Mesendoderm (in vitro differentiated cells): ENCODE measurements at regions not wholly inside any gene's neighbourhood (a gene's known extent, or its start where the extent isn't known, plus 50 kb on each side); places are given as distances from the start of the nearest gene placed in this dataset.

Experiments
- DNase-seq: peaks from one replicate; pipeline ENCODE4 v3.0.0; 2013
- H2AK5ac ChIP-seq: 2 replicates; pipeline ENCODE4 v1.6.1; 2013; ENCODE audit warnings: low read length, inconsistent platforms
- H2BK120ac ChIP-seq: 2 replicates; pipeline ENCODE4 v1.6.1; 2013; ENCODE audit warnings: low read depth, mild to moderate bottlenecking, low read length, moderate library complexity, mixed read lengths
- H2BK15ac ChIP-seq: replicated peaks from 2 replicates; pipeline ENCODE4 v1.6.1; 2013; ENCODE audit warnings: low read depth, mild to moderate bottlenecking, moderate library complexity
- H2BK5ac ChIP-seq: 2 replicates; pipeline ENCODE4 v1.6.1; 2013; ENCODE audit warnings: low read length, inconsistent platforms
- H3K18ac ChIP-seq: 2 replicates; pipeline ENCODE4 v1.6.1; 2013; ENCODE audit warnings: mild to moderate bottlenecking, low read length, mixed read lengths
- H3K23ac ChIP-seq: one replicate; pipeline ENCODE4 v1.6.1; 2013; ENCODE audit warnings: low read length
- H3K27ac ChIP-seq: 2 replicates; pipeline ENCODE4 v1.5.1; 2013; ENCODE audit warnings: low read depth, mild to moderate bottlenecking, inconsistent platforms, low read length, moderate library complexity
- H3K27me3 ChIP-seq: 2 replicates; pipeline ENCODE4 v1.6.1; 2013; ENCODE audit warnings: low read length, control low read depth, mild to moderate bottlenecking, inconsistent platforms; ENCODE audit not compliant: insufficient read depth, poor library complexity
- H3K36me3 ChIP-seq: 2 replicates; pipeline ENCODE4 v1.6.1; 2013; ENCODE audit warnings: low read length, inconsistent platforms; ENCODE audit not compliant: control insufficient read depth, insufficient read depth
- H3K4ac ChIP-seq: one replicate; pipeline ENCODE4 v1.6.1; 2013; ENCODE audit warnings: low read depth, mild to moderate bottlenecking, low read length, moderate library complexity
- H3K4me1 ChIP-seq: 2 replicates; pipeline ENCODE4 v1.6.1; 2013; ENCODE audit warnings: low read depth, low read length, inconsistent platforms; ENCODE audit not compliant: control insufficient read depth
- H3K4me2 ChIP-seq: 2 replicates; pipeline ENCODE4 v1.6.1; 2013; ENCODE audit warnings: low read length
- H3K4me3 ChIP-seq: 2 replicates; pipeline ENCODE4 v1.5.1; 2013; ENCODE audit warnings: mild to moderate bottlenecking, low read length
- H3K56ac ChIP-seq: one replicate; pipeline ENCODE4 v1.6.1; 2013; ENCODE audit warnings: low read length
- H3K79me1 ChIP-seq: 2 replicates; pipeline ENCODE4 v1.6.1; 2013; ENCODE audit warnings: low read length, inconsistent platforms
- H3K79me2 ChIP-seq: 2 replicates; pipeline ENCODE4 v1.6.1; 2013; ENCODE audit warnings: mild to moderate bottlenecking, low read length; ENCODE audit not compliant: control insufficient read depth, insufficient read depth
- H3K9ac ChIP-seq: 2 replicates; pipeline ENCODE4 v1.6.1; 2013; ENCODE audit warnings: low read length, inconsistent platforms
- H4K5ac ChIP-seq: one replicate; pipeline ENCODE4 v1.6.1; 2013; ENCODE audit warnings: low read length
- H4K8ac ChIP-seq: one replicate; pipeline ENCODE4 v1.6.1; 2013; ENCODE audit warnings: low read depth, mild to moderate bottlenecking, control low read depth, low read length, moderate library complexity
- WGBS: extraction: QIAGEN DNeasy Blood & Tissue Kit; methylation state at CpG from one replicate; pipeline ENCODE4 v1.1.7; 2013; ENCODE audit warnings: low lambda C conversion rate, missing lambda C conversion rate; ENCODE audit not compliant: insufficient coverage; ENCODE audit errors: extremely low coverage; 5-methylcytosine and 5-hydroxymethylcytosine counted together

- H3K4me1 ChIP-seq, result no peaks in the 10 kb centered on the region
- no peak overlapping the region for H3K23ac ChIP-seq
- no peak for DNase-seq
- H2AK5ac ChIP-seq, result no peak overlapping the region
- no peak overlapping the region for H3K56ac ChIP-seq
- no peak overlapping the region for H3K4ac ChIP-seq
- H3K4me2 ChIP-seq, result no peak overlapping the region
- H2BK120ac ChIP-seq, result no peak overlapping the region
- no peaks in the 10 kb centered on the region for H3K27me3 ChIP-seq
- no peak overlapping the region for H2BK15ac ChIP-seq
- H4K8ac ChIP-seq, result no peak overlapping the region
- no peak overlapping the region for H3K18ac ChIP-seq
- H3K4me3 ChIP-seq, result no peak overlapping the region
- no peaks in the 10 kb centered on the region for H3K36me3 ChIP-seq
- H3K27ac ChIP-seq, result no peak overlapping the region
- no CpG with 5 or more reads among the region's 4 CpGs for WGBS
- H3K9ac ChIP-seq, result no peak overlapping the region
- H2BK5ac ChIP-seq, result no peak overlapping the region
- H4K5ac ChIP-seq, result no peak overlapping the region
- H3K79me2 ChIP-seq, result no peaks in the 10 kb centered on the region
- no peaks in the 10 kb centered on the region for H3K79me1 ChIP-seq
Observed at GRCh38 chr11:28463826-28464225, 355.6 kb downstream of the METTL15 start.

- no peak overlapping the region for H3K27ac ChIP-seq
- no peak overlapping the region for H2BK120ac ChIP-seq
- H2BK15ac ChIP-seq, result no peak overlapping the region
- H3K4ac ChIP-seq, result no peak overlapping the region
- DNase-seq, result no peak
- H3K27me3 ChIP-seq, result no peaks in the 10 kb centered on the region
- no peak overlapping the region for H3K56ac ChIP-seq
- H4K8ac ChIP-seq, result no peak overlapping the region
- no peaks in the 10 kb centered on the region for H3K79me1 ChIP-seq
- no peaks in the 10 kb centered on the region for H3K79me2 ChIP-seq
- H4K5ac ChIP-seq, result no peak overlapping the region
- H3K4me2 ChIP-seq, result no peak overlapping the region
- no peak overlapping the region for H3K4me3 ChIP-seq
- H3K36me3 ChIP-seq, result no peaks in the 10 kb centered on the region
- WGBS, result no CpG with 5 or more reads among the region's 2 CpGs
- no peak overlapping the region for H3K9ac ChIP-seq
- H3K23ac ChIP-seq, result no peak overlapping the region
- H3K4me1 ChIP-seq, result no peaks in the 10 kb centered on the region
- no peak overlapping the region for H2BK5ac ChIP-seq
- no peak overlapping the region for H3K18ac ChIP-seq
- no peak overlapping the region for H2AK5ac ChIP-seq
Observed at GRCh38 chr11:28461846-28462245, 353.7 kb downstream of the METTL15 start.

- H3K4me2 ChIP-seq, result no peak overlapping the region
- H3K79me1 ChIP-seq, result no peaks in the 10 kb centered on the region
- no CpG with 5 or more reads among the region's 1 CpG for WGBS
- no peak overlapping the region for H3K4ac ChIP-seq
- no peak overlapping the region for H4K5ac ChIP-seq
- no peaks in the 10 kb centered on the region for H3K36me3 ChIP-seq
- no peaks in the 10 kb centered on the region for H3K4me1 ChIP-seq
- H2BK5ac ChIP-seq, result no peak overlapping the region
- H3K18ac ChIP-seq, result no peak overlapping the region
- H2BK15ac ChIP-seq, result no peak overlapping the region
- no peak overlapping the region for H2BK120ac ChIP-seq
- H3K4me3 ChIP-seq, result no peak overlapping the region
- H3K79me2 ChIP-seq, result no peaks in the 10 kb centered on the region
- no peaks in the 10 kb centered on the region for H3K27me3 ChIP-seq
- H3K9ac ChIP-seq, result no peak overlapping the region
- H4K8ac ChIP-seq, result no peak overlapping the region
- no peak overlapping the region for H3K27ac ChIP-seq
- no peak overlapping the region for H3K56ac ChIP-seq
- DNase-seq, result no peak
- no peak overlapping the region for H2AK5ac ChIP-seq
- H3K23ac ChIP-seq, result no peak overlapping the region
Observed at GRCh38 chr11:28461338-28461737, 353.1 kb downstream of the METTL15 start.

- H3K56ac ChIP-seq, result no peak overlapping the region
- no peak overlapping the region for H3K23ac ChIP-seq
- no peak overlapping the region for H4K8ac ChIP-seq
- no peak overlapping the region for H3K9ac ChIP-seq
- H3K79me2 ChIP-seq, result no peaks in the 10 kb centered on the region
- no peak overlapping the region for H4K5ac ChIP-seq
- no peak overlapping the region for H3K4ac ChIP-seq
- H2BK15ac ChIP-seq, result no peak overlapping the region
- H3K36me3 ChIP-seq, result no peaks in the 10 kb centered on the region
- no peak overlapping the region for H3K18ac ChIP-seq
- no peaks in the 10 kb centered on the region for H3K4me1 ChIP-seq
- H3K4me2 ChIP-seq, result no peak overlapping the region
- H2BK5ac ChIP-seq, result no peak overlapping the region
- H3K27me3 ChIP-seq, result no peaks in the 10 kb centered on the region
- no peak overlapping the region for H3K27ac ChIP-seq
- H3K79me1 ChIP-seq, result no peaks in the 10 kb centered on the region
- no peak overlapping the region for H3K4me3 ChIP-seq
- no peak overlapping the region for H2BK120ac ChIP-seq
- no peak overlapping the region for H2AK5ac ChIP-seq
- DNase-seq, result no peak
Observed at GRCh38 chr11:28460348-28460747, 352.2 kb downstream of the METTL15 start.

GRCh38 chr11:28459912-28460311, 351.7 kb downstream of the METTL15 start:
- Histone ChIP-seq H4K8ac (no peak overlapping the region), H3K9ac (no peak overlapping the region), H3K23ac (no peak overlapping the region), H3K36me3 (no peaks in the 10 kb centered on the region), H3K79me1 (no peaks in the 10 kb centered on the region), H4K5ac (no peak overlapping the region), H3K18ac (no peak overlapping the region), H3K4me1 (no peaks in the 10 kb centered on the region), H3K4ac (no peak overlapping the region), H3K27me3 (no peaks in the 10 kb centered on the region), H3K4me3 (no peak overlapping the region), H3K4me2 (no peak overlapping the region), H2AK5ac (no peak overlapping the region), H3K56ac (no peak overlapping the region), H2BK15ac (no peak overlapping the region), H3K27ac (no peak overlapping the region), H2BK120ac (no peak overlapping the region), H3K79me2 (no peaks in the 10 kb centered on the region), H2BK5ac (no peak overlapping the region)
- no peak for DNase-seq
- whole genome bisulfite sequencing, result no CpG with 5 or more reads among the region's 2 CpGs

- no peaks in the 10 kb centered on the region for H3K27me3 ChIP-seq
- H3K56ac ChIP-seq, result no peak overlapping the region
- no peaks in the 10 kb centered on the region for H3K36me3 ChIP-seq
- no peaks in the 10 kb centered on the region for H3K4me1 ChIP-seq
- DNase-seq, result no peak
- H2BK5ac ChIP-seq, result no peak overlapping the region
- no peak overlapping the region for H3K9ac ChIP-seq
- H3K4me3 ChIP-seq, result no peak overlapping the region
- H4K8ac ChIP-seq, result no peak overlapping the region
- H2AK5ac ChIP-seq, result no peak overlapping the region
- H3K18ac ChIP-seq, result no peak overlapping the region
- no peak overlapping the region for H3K23ac ChIP-seq
- H2BK120ac ChIP-seq, result no peak overlapping the region
- H3K4ac ChIP-seq, result no peak overlapping the region
- WGBS, result no CpG with 5 or more reads among the region's 5 CpGs
- no peak overlapping the region for H3K27ac ChIP-seq
- H3K79me1 ChIP-seq, result no peaks in the 10 kb centered on the region
- no peaks in the 10 kb centered on the region for H3K79me2 ChIP-seq
- no peak overlapping the region for H3K4me2 ChIP-seq
- H4K5ac ChIP-seq, result no peak overlapping the region
- H2BK15ac ChIP-seq, result no peak overlapping the region
Observed at GRCh38 chr11:28457481-28458065, 349.4 kb downstream of the METTL15 start.
